Activated CD4-positive, alpha-beta T cell treated with anti-CD3 and anti-CD28 coated beads, Interleukin-2, amount 50 U/mL, for 4 hours (primary cell): ENCODE measurements at regions not wholly inside any gene's neighbourhood (a gene's known extent, or its start where the extent isn't known, plus 50 kb on each side); places are given as distances from the start of the nearest gene placed in this dataset.

Source experiments
- DNase-seq, 2 experiments: peaks; one replicate each; pipeline ENCODE4 v3.0.0-alpha.2; 2020

- no peak for DNase-seq
Observed at GRCh38 chr7:155138204-155138603, 68.1 kb downstream of the HTR5A start.

- DNase-seq = no peak
Observed at GRCh38 chr7:155141562-155141961, 71.4 kb downstream of the HTR5A start.

GRCh38 chr7:155143381-155143780 is 73.3 kb downstream of the HTR5A start:
- DNase-seq = no peak

GRCh38 chr7:155144371-155144770 is 74.2 kb downstream of the HTR5A start:
- no peak for DNase-seq

GRCh38 chr7:155145477-155146255 is 75.5 kb downstream of the HTR5A start:
- DNase-seq = no peak

- no peak for DNase-seq
Observed at GRCh38 chr7:155147172-155147571, 77.0 kb downstream of the HTR5A start.

- DNase-seq = no peak
Observed at GRCh38 chr7:155147624-155148023, 77.5 kb downstream of the HTR5A start.

- no peak for DNase-seq
Observed at GRCh38 chr7:155153676-155154075, 83.6 kb downstream of the HTR5A start.

GRCh38 chr7:155154586-155154985 is 84.5 kb downstream of the HTR5A start:
- DNase-seq = no peak

- no peak for DNase-seq
Observed at GRCh38 chr7:155161690-155162089, 91.6 kb downstream of the HTR5A start.

- DNase-seq = no peak
Observed at GRCh38 chr7:155162422-155162821, 92.3 kb downstream of the HTR5A start.

GRCh38 chr7:155163696-155164095 is 93.6 kb downstream of the HTR5A start:
- DNase-seq = no peak

- no peak for DNase-seq
Observed at GRCh38 chr7:155164316-155164715, 94.2 kb downstream of the HTR5A start.

GRCh38 chr7:155166108-155166507 is 96.0 kb downstream of the HTR5A start:
- DNase-seq = no peak

GRCh38 chr7:155166673-155167370 is 96.7 kb downstream of the HTR5A start:
- DNase-seq = no peak

GRCh38 chr7:155167706-155168365 is 97.7 kb downstream of the HTR5A start:
- no peak for DNase-seq

GRCh38 chr7:155168597-155169480 is 98.7 kb downstream of the HTR5A start:
- no peak for DNase-seq

- DNase-seq = no peak
Observed at GRCh38 chr7:155169498-155170065, 99.5 kb downstream of the HTR5A start.

GRCh38 chr7:155170331-155170730 is 100.2 kb downstream of the HTR5A start:
- DNase-seq = no peak

- DNase-seq = no peak
Observed at GRCh38 chr7:155172141-155172540, 102.0 kb downstream of the HTR5A start.

GRCh38 chr7:155173905-155174304 is 103.8 kb downstream of the HTR5A start:
- no peak for DNase-seq

GRCh38 chr7:155178096-155178495 is 108.0 kb downstream of the HTR5A start:
- no peak for DNase-seq

GRCh38 chr7:155181768-155182167 is 111.6 kb downstream of the HTR5A start:
- DNase-seq = no peak
